Bronchial epithelial cell (primary cell): ENCODE measurements at regions not wholly inside any gene's neighbourhood (a gene's known extent, or its start where the extent isn't known, plus 50 kb on each side); places are given as distances from the start of the nearest gene placed in this dataset.

Experiments used
- DNase-seq: peaks from one replicate; pipeline ENCODE4 v3.0.0-alpha.2; 2010; ENCODE audit warnings: low read depth
- FAIRE-seq: peaks from 2 replicates; lab custom pipeline; 2011; peaks lifted over from hg19 to GRCh38; lab: Jason Lieb, UNC
- H3K27me3 ChIP-seq: 2 replicates; pipeline ENCODE4 v1.5.1; 2011; ENCODE audit warnings: low read length; ENCODE audit not compliant: control insufficient read depth, insufficient read depth
- H3K36me3 ChIP-seq: 2 replicates; pipeline ENCODE4 v1.5.1; 2011; ENCODE audit warnings: low read length; ENCODE audit not compliant: control insufficient read depth, insufficient read depth
- H3K4me3 ChIP-seq: 2 replicates; pipeline ENCODE4 v1.5.1; 2011; ENCODE audit warnings: mild to moderate bottlenecking, low read depth, low read length, control low read depth
- TF ChIP-seq, protein P1 (sequence below): IDR thresholded peaks from 2 replicates; pipeline ENCODE4 v1.5.1; 2011; ENCODE audit warnings: mild to moderate bottlenecking, moderate library complexity, low read length, control low read depth, inconsistent platforms; ENCODE audit not compliant: insufficient read depth, severe bottlenecking

DNA sequence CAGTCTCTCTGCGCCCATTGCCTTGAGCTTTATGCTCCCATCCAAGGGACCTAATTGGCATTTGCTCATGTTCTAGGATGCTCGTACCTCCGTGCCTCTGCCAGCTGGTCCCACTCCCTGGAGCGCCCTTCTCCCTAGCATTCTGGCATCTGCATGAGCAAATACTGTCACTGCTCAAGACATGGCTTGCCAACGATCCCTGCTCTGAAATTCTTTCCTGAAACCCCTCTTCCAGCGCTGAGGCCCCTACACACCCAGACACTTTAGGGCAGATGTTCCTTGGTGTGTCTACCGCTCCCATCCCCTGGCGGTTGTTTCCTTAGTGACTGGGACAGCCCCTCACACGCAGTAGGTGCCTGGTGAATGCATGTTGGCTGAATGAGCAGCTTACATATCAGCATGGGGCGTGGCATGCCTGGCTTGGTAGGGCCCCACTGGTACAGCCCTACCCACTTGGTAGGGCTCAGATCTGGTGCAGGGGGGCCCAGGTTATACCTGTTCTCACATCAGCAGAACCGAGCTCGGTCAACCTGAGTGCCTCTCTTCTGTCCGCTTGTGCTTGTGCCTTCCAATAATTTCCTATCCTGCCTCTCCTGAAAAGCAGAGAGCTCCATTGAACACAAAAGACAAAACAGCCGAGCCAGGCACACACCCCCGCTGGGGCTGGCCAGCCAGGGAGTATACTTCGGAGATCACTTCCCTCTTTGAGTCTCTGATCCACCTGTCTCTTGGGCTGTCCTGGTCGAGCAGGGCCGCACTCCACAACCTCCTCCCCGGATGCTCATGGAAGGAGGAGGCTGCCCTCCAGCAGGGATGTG is 59.2 kb downstream of the INHBB start:
- TF ChIP-seq, protein P1, sequence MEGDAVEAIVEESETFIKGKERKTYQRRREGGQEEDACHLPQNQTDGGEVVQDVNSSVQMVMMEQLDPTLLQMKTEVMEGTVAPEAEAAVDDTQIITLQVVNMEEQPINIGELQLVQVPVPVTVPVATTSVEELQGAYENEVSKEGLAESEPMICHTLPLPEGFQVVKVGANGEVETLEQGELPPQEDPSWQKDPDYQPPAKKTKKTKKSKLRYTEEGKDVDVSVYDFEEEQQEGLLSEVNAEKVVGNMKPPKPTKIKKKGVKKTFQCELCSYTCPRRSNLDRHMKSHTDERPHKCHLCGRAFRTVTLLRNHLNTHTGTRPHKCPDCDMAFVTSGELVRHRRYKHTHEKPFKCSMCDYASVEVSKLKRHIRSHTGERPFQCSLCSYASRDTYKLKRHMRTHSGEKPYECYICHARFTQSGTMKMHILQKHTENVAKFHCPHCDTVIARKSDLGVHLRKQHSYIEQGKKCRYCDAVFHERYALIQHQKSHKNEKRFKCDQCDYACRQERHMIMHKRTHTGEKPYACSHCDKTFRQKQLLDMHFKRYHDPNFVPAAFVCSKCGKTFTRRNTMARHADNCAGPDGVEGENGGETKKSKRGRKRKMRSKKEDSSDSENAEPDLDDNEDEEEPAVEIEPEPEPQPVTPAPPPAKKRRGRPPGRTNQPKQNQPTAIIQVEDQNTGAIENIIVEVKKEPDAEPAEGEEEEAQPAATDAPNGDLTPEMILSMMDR, result no peak
- no peak for DNase-seq
- H3K4me3 ChIP-seq, result no peak overlapping the region
- H3K27me3 ChIP-seq, result peaks cover under 1% of the 10 kb centered on the region
- no peak for FAIRE-seq
- H3K36me3 ChIP-seq, result no peaks in the 10 kb centered on the region

DNA sequence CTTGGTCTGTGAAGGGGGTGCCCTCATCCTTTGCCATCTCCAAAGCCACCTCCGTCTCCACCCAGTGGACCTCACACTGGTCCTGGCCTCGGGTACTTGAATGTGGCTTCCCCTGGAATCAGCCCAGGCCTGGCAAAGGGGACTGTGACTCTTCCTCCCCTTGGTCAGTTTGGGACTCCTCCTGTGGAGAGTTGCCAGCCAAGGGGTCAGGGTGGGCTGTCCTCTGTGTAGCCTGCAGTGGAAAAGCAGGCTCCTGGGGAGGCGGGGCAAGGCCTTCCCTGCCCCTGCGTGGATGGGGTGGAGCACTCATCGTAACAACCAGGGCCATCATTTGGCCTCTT is 59.8 kb downstream of the INHBB start:
- H3K27me3 ChIP-seq, result no peaks in the 10 kb centered on the region
- H3K36me3 ChIP-seq, result no peaks in the 10 kb centered on the region
- no peak overlapping the region for H3K4me3 ChIP-seq
- FAIRE-seq (no peak), DNase-seq (no peak)
- TF ChIP-seq, protein P1, result no peak

DNA sequence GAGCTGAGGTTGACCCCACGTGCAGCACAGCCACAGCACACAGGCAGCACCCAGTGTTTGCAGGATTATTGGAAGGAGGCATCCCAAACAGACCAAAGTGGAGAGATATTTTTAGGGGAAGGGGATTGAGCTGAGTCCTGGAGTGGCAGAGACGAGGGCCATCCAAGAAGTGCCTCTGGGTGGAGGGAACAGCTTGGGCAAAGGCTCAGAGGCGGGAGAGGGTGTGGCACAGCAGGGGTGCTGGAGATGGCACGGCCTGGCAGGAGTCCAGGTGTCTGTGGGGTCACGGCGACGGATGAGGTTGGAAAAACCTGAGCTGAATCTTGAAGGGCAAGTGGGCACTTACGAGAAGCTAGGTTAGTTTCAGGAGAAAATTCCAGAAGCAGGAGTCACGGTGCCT is 60.6 kb downstream of the INHBB start:
- DNase-seq (no peak), FAIRE-seq (no peak)
- Histone ChIP-seq H3K36me3 (no peaks in the 10 kb centered on the region), H3K4me3 (no peak overlapping the region), H3K27me3 (no peaks in the 10 kb centered on the region)
- TF ChIP-seq, protein P1, result no peak

DNA sequence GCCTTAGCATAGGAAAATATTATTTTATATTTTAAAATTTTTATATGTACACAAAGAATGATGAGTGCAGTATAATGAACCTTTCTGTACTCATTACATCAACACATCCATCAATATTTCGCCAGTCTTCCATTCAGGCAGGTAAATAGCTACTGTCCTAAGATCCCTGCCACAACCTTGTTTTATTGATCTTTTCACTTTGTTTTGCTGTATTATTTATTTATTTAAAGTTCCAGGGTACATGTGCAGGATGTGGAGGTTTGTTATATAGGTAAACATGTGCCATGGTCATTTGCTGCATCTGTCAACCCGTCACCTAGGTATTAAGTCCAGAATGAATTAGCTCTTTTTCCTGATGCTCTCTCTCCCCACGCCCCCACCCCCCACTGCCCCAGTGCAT is 64.6 kb downstream of the INHBB start:
- no peak overlapping the region for H3K4me3 ChIP-seq
- no peak for FAIRE-seq
- no peaks in the 10 kb centered on the region for H3K36me3 ChIP-seq
- H3K27me3 ChIP-seq, result no peaks in the 10 kb centered on the region
- TF ChIP-seq, protein P1, result no peak
- DNase-seq, result no peak

- Histone ChIP-seq H3K36me3 (no peaks in the 10 kb centered on the region), H3K27me3 (no peaks in the 10 kb centered on the region), H3K4me3 (no peak overlapping the region)
- TF ChIP-seq, protein P1, result no peak
- no peak for DNase-seq
- no peak for FAIRE-seq
Measured at GRCh38 chr2:120415060-120415459, 69.1 kb downstream of the INHBB start.
